Thyroid gland (tissue), 4 donors: ENCODE measurements at regions not wholly inside any gene's neighbourhood (a gene's known extent, or its start where the extent isn't known, plus 50 kb on each side); places are given as distances from the start of the nearest gene placed in this dataset.

Experiments
- POLR2A ChIP-seq, 2 donors: fragments of 450-650 bp; IDR thresholded peaks; one replicate each; pipeline ENCODE4 v1.6.1; 2017; ENCODE audit warnings: antibody characterized with exemption in 2 of 2, mild to moderate bottlenecking in 2 of 2, moderate library complexity in 1 of 2
- TF ChIP-seq, protein P1 (sequence below), 6 experiments: fragments of 200-600 bp in 3 of 6; fragments of 450-650 bp in 3 of 6; sonication (generic) in 3 of 6; IDR thresholded peaks; one replicate each; pipeline ENCODE4 v1.5.1; 2016 to 2019; ENCODE audit warnings: antibody characterized with exemption in 6 of 6, mild to moderate bottlenecking in 2 of 6, inconsistent platforms in 1 of 6, moderate library complexity in 1 of 6

DNA sequence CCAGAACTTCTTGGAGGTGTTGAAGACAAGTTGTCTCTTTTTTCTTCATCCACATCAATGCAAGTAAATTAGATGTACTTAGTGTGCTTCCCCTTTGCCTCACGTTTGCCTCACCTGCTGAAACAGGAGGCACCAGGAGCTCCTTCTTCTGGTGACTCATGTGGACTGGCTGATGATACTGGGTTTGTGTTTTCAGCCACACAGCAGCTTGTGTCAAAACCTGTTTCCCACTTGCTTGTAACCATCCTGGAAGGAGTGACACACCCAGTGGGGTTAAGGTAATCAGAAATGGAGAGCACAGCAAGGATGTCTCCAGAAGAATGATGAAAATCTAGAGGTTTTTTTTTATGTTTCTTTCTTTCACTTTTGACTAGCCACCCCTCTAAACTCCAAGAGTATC, 143.3 kb upstream of the RBMS3 start:
- TF ChIP-seq, protein P1, sequence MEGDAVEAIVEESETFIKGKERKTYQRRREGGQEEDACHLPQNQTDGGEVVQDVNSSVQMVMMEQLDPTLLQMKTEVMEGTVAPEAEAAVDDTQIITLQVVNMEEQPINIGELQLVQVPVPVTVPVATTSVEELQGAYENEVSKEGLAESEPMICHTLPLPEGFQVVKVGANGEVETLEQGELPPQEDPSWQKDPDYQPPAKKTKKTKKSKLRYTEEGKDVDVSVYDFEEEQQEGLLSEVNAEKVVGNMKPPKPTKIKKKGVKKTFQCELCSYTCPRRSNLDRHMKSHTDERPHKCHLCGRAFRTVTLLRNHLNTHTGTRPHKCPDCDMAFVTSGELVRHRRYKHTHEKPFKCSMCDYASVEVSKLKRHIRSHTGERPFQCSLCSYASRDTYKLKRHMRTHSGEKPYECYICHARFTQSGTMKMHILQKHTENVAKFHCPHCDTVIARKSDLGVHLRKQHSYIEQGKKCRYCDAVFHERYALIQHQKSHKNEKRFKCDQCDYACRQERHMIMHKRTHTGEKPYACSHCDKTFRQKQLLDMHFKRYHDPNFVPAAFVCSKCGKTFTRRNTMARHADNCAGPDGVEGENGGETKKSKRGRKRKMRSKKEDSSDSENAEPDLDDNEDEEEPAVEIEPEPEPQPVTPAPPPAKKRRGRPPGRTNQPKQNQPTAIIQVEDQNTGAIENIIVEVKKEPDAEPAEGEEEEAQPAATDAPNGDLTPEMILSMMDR (IDR thresholded peaks at IDR 0.05), result no peak
- TF ChIP-seq POLR2A (IDR thresholded peaks at IDR 0.05), result no peak
